ENCODE measurements at regions not wholly inside any gene's neighbourhood (a gene's known extent, or its start where the extent isn't known, plus 50 kb on each side); places are given as distances from the start of the nearest gene placed in this dataset.

GRCh38 chr2:185128346-185128745 is 530.0 kb downstream of the ZNF804A start:
- H3K4me3 Mint-ChIP-seq = no peak overlapping the region
- POLR2A ChIA-PET = no interaction called here
- H3K27ac Mint-ChIP-seq = no peak overlapping the region
- H3K27me3 Mint-ChIP-seq = no peaks in the 10 kb centered on the region
- ATAC-seq (ENCODE audit: low read depth) = no peak
- H3K36me3 Mint-ChIP-seq = no peaks in the 10 kb centered on the region
- no peak for DNase-seq
- H3K4me1 Mint-ChIP-seq = no peaks in the 10 kb centered on the region
- peaks cover 2% of the 10 kb centered on the region for H3K9me3 Mint-ChIP-seq

- ATAC-seq (ENCODE audit: low read depth) (no peak), DNase-seq (no peak)
- no peak overlapping the region for H3K4me3 Mint-ChIP-seq
- H3K9me3 Mint-ChIP-seq = no peaks in the 10 kb centered on the region
- no peaks in the 10 kb centered on the region for H3K27me3 Mint-ChIP-seq
- H3K36me3 Mint-ChIP-seq = no peaks in the 10 kb centered on the region
- POLR2A ChIA-PET = no interaction called here
- no peak overlapping the region for H3K27ac Mint-ChIP-seq
- no peaks in the 10 kb centered on the region for H3K4me1 Mint-ChIP-seq
Measured at GRCh38 chr2:185128996-185129395, 530.7 kb downstream of the ZNF804A start.

- H3K4me1 Mint-ChIP-seq = no peaks in the 10 kb centered on the region
- POLR2A ChIA-PET = no interaction called here
- H3K4me3 Mint-ChIP-seq = no peak overlapping the region
- H3K9me3 Mint-ChIP-seq = peaks cover 3% of the 10 kb centered on the region
- H3K27ac Mint-ChIP-seq = no peak overlapping the region
- no peaks in the 10 kb centered on the region for H3K36me3 Mint-ChIP-seq
- no peak for ATAC-seq (ENCODE audit: low read depth)
- H3K27me3 Mint-ChIP-seq = no peaks in the 10 kb centered on the region
- DNase-seq = no peak
Measured at GRCh38 chr2:185130685-185131084, 532.4 kb downstream of the ZNF804A start.

DNA sequence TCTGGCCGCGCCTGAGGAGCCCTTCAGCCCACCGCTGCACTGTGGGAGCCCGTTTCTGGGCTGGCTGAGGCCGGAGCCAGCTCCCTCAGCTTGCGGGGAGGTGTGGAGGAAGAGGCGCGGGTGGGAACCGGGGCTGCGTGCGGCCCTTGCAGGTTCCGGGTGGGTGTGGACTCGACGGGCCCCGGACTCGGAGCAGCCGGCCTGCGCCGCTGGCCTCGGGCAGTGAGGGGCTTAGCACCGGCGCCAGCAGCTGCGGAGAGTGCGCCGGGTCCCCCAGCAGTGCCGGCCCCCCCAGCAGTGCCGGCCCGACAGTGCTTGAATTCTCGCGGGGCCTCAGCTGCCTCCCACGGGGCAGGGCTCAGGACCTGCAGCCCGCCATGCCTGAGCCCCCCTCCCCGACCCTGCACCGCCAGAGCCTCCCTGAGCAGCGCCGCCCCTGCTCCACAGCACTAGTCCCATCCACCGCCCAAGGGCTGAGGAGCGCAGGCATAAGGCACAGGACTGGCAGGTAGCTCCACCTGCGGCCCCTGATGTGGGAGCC is 534.2 kb downstream of the ZNF804A start:
- no peaks in the 10 kb centered on the region for H3K27me3 Mint-ChIP-seq
- DNase-seq = no peak
- POLR2A ChIA-PET = no interaction called here

DNA sequence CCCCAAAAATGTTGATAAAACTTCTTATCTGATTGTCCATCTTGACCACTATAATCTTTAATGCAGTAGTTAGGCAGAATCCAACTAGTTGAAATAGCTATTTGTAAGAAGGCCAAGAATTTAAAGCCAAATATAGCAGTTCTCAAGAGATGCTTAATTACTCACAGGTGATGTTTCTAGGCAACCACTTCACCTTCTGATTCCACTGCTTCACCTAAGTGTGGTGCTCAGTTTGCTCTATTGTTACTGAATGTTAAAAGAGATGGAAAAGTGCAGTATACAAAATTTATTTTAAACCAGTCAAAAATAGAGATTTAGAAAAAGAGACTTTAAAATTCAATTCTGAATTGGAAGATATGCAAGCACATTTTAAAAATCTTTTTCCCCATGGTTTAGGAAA is 539.4 kb downstream of the ZNF804A start:
- no peaks in the 10 kb centered on the region for H3K36me3 Mint-ChIP-seq
- H3K4me3 Mint-ChIP-seq = no peak overlapping the region
- H3K27me3 Mint-ChIP-seq = no peaks in the 10 kb centered on the region
- H3K27ac Mint-ChIP-seq = no peak overlapping the region
- H3K4me1 Mint-ChIP-seq = no peaks in the 10 kb centered on the region
- no peak for DNase-seq
- peaks cover 7% of the 10 kb centered on the region for H3K9me3 Mint-ChIP-seq
- POLR2A ChIA-PET = interaction anchor here (0.6 kb wide), 1 partner anchor 972 kb away, joined by 7 read pairs; no protein-coding TSS in a partner anchor
- ATAC-seq (ENCODE audit: low read depth) = no peak

More for the DNA sequence above, 534.2 kb downstream of the ZNF804A start:
- Mint-ChIP-seq H3K4me3 (no peak overlapping the region), H3K36me3 (no peaks in the 10 kb centered on the region), H3K9me3 (peaks cover 3% of the 10 kb centered on the region), H3K4me1 (no peaks in the 10 kb centered on the region), H3K27ac (no peak overlapping the region)
- no peak for ATAC-seq (ENCODE audit: low read depth)

- Mint-ChIP-seq H3K36me3 (no peaks in the 10 kb centered on the region), H3K4me3 (no peak overlapping the region), H3K27ac (no peak overlapping the region), H3K27me3 (no peaks in the 10 kb centered on the region), H3K9me3 (peaks cover 4% of the 10 kb centered on the region), H3K4me1 (no peaks in the 10 kb centered on the region)
- no peak for DNase-seq
- no peak for ATAC-seq (ENCODE audit: low read depth)
- POLR2A ChIA-PET = no interaction called here
Measured at GRCh38 chr2:185142677-185143076, 544.3 kb downstream of the ZNF804A start.

DNA sequence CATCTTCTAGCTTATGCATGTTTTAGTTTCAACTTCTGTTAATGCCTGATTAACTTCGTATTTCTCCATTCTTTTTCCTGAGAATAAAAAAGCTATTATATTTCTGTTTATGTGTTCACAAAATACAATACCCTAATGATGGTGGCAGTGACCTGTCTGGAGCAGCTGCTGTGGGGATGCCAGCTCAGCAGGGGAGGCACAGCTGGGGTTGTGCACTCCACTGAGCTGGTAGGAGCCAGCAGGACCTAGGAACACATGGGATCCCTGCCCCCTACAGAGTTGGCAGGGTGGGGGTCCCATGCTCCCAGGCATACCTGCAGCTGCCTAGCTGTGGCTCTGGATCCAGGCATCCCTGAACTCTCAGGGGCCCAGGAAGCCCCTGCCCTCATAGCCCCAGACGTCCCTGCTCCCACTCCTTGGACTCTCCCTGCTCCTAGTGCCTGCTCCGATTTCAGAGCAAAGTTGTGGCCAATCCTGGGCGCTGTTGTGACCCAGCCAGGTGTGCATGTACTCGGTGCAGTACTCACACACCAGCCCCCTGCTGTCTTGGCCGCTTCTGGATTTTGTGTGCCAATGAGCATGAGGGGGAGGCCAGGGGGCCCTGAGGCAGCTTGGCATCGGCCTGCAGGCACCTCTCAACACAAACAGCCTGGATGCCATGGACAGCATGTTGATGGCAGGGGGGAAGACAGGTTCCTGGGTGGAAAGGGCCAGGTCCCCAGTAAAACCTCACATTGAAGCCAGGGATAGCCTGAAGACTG is 546.0 kb downstream of the ZNF804A start:
- H3K4me1 Mint-ChIP-seq = no peaks in the 10 kb centered on the region
- no peak for DNase-seq
- no peak overlapping the region for H3K27ac Mint-ChIP-seq
- ATAC-seq (ENCODE audit: low read depth) = no peak
- H3K36me3 Mint-ChIP-seq = no peaks in the 10 kb centered on the region
- no peak overlapping the region for H3K4me3 Mint-ChIP-seq
- H3K9me3 Mint-ChIP-seq = peaks cover 4% of the 10 kb centered on the region
- POLR2A ChIA-PET = no interaction called here
- no peaks in the 10 kb centered on the region for H3K27me3 Mint-ChIP-seq

- no peaks in the 10 kb centered on the region for H3K27me3 Mint-ChIP-seq
- H3K27ac Mint-ChIP-seq = no peak overlapping the region
- no peaks in the 10 kb centered on the region for H3K36me3 Mint-ChIP-seq
- no peak for ATAC-seq (ENCODE audit: low read depth)
- no peaks in the 10 kb centered on the region for H3K4me1 Mint-ChIP-seq
- H3K4me3 Mint-ChIP-seq = no peak overlapping the region
- DNase-seq = no peak
- POLR2A ChIA-PET = no interaction called here
- H3K9me3 Mint-ChIP-seq = peaks cover 3% of the 10 kb centered on the region
Measured at GRCh38 chr2:185145316-185146121, 547.2 kb downstream of the ZNF804A start.

GRCh38 chr2:185147361-185147760 is 549.0 kb downstream of the ZNF804A start:
- ATAC-seq (ENCODE audit: low read depth) (no peak), DNase-seq (no peak)
- Mint-ChIP-seq H3K9me3 (no peaks in the 10 kb centered on the region), H3K4me3 (no peak overlapping the region), H3K27me3 (no peaks in the 10 kb centered on the region), H3K36me3 (no peaks in the 10 kb centered on the region), H3K4me1 (no peaks in the 10 kb centered on the region), H3K27ac (no peak overlapping the region)
- POLR2A ChIA-PET = no interaction called here

DNA sequence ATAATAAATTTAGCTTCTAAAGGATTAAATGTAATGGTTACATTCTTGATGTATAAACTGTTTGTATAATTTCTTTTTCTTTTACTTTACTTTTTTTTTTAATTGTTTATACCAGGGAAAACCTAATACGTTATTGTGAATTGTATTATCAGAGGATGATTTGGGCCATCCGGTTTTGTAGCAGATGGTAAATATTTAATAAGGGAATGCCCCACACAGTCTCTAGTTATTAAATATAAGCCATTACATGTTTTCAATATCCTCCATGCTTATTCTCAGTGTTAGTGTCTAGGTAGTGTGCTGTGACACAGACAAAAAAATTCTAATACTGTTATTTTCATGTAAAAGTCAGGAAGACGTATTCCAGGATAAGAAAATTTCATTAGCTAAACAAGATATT is 553.9 kb downstream of the ZNF804A start:
- Mint-ChIP-seq H3K27me3 (no peaks in the 10 kb centered on the region), H3K9me3 (no peaks in the 10 kb centered on the region), H3K4me1 (no peaks in the 10 kb centered on the region), H3K36me3 (no peaks in the 10 kb centered on the region), H3K27ac (no peak overlapping the region), H3K4me3 (no peak overlapping the region)
- DNase-seq = no peak
- ATAC-seq (ENCODE audit: low read depth) = no peak
- POLR2A ChIA-PET = no interaction called here

- Mint-ChIP-seq H3K4me3 (no peak overlapping the region), H3K9me3 (no peaks in the 10 kb centered on the region), H3K27ac (no peak overlapping the region), H3K27me3 (no peaks in the 10 kb centered on the region), H3K4me1 (no peaks in the 10 kb centered on the region), H3K36me3 (no peaks in the 10 kb centered on the region)
- no peak for ATAC-seq (ENCODE audit: low read depth)
- POLR2A ChIA-PET = no interaction called here
- DNase-seq = no peak
Measured at GRCh38 chr2:185161701-185162100, 563.4 kb downstream of the ZNF804A start.

GRCh38 chr2:185174353-185174752 is 564.3 kb upstream of the FSIP2 start:
- no peak for ATAC-seq (ENCODE audit: low read depth)
- H3K27ac Mint-ChIP-seq = no peak overlapping the region
- no peaks in the 10 kb centered on the region for H3K4me1 Mint-ChIP-seq
- no peaks in the 10 kb centered on the region for H3K27me3 Mint-ChIP-seq
- POLR2A ChIA-PET = no interaction called here
- no peaks in the 10 kb centered on the region for H3K36me3 Mint-ChIP-seq
- DNase-seq = no peak
- H3K9me3 Mint-ChIP-seq = no peaks in the 10 kb centered on the region
- H3K4me3 Mint-ChIP-seq = no peak overlapping the region

- DNase-seq (no peak), ATAC-seq (ENCODE audit: low read depth) (no peak)
- Mint-ChIP-seq H3K27ac (no peak overlapping the region), H3K27me3 (no peaks in the 10 kb centered on the region), H3K4me3 (no peak overlapping the region), H3K9me3 (peaks cover 2% of the 10 kb centered on the region), H3K36me3 (no peaks in the 10 kb centered on the region), H3K4me1 (no peaks in the 10 kb centered on the region)
- POLR2A ChIA-PET = no interaction called here
Measured at GRCh38 chr2:185179743-185180142, 558.9 kb upstream of the FSIP2 start.

- Mint-ChIP-seq H3K9me3 (peaks cover 2% of the 10 kb centered on the region), H3K4me3 (no peak overlapping the region), H3K27me3 (no peaks in the 10 kb centered on the region)
Measured at GRCh38 chr2:185181901-185182300, 556.7 kb upstream of the FSIP2 start.

More at GRCh38 chr2:185181901-185182300, 556.7 kb upstream of the FSIP2 start:
- POLR2A ChIA-PET = no interaction called here
- DNase-seq (no peak), ATAC-seq (ENCODE audit: low read depth) (no peak)
- Mint-ChIP-seq H3K4me1 (no peaks in the 10 kb centered on the region), H3K36me3 (no peaks in the 10 kb centered on the region), H3K27ac (no peak overlapping the region)

Measured in activated naive CD8-positive, alpha-beta T cell treated with anti-CD3 and anti-CD28 coated beads, Interleukin-2, amount 10 ng/mL, durations not matched to agents 7 days and 5 days (primary cell).